Activated T-cell treated with anti-CD3 and anti-CD28 coated beads, Interleukin-2, amount 50 U/mL, for 24 hours (primary cell): ENCODE measurements at regions not wholly inside any gene's neighbourhood (a gene's known extent, or its start where the extent isn't known, plus 50 kb on each side); places are given as distances from the start of the nearest gene placed in this dataset.

Source experiments
- DNase-seq: peaks from one replicate; pipeline ENCODE4 v3.0.0-alpha.2; 2020
- H3K27ac Mint-ChIP-seq: 2 replicates; pipeline ENCODE4 v1.8.0; 2020; ENCODE audit warnings: mild to moderate bottlenecking, mixed read lengths
- H3K27me3 Mint-ChIP-seq: 2 replicates; pipeline ENCODE4 v1.8.0; 2020; ENCODE audit warnings: mixed read lengths
- H3K36me3 Mint-ChIP-seq: 2 replicates; pipeline ENCODE4 v1.8.0; 2020; ENCODE audit warnings: low read depth, mixed read lengths
- H3K4me1 Mint-ChIP-seq: 2 replicates; pipeline ENCODE4 v1.8.0; 2020; ENCODE audit warnings: low read depth, mixed read lengths
- H3K4me3 Mint-ChIP-seq: 2 replicates; pipeline ENCODE4 v1.8.0; 2020; ENCODE audit warnings: mild to moderate bottlenecking, moderate library complexity, mixed read lengths
- H3K9me3 Mint-ChIP-seq: 2 replicates; pipeline ENCODE4 v1.8.0; 2020; ENCODE audit warnings: mixed read lengths

GRCh38 chr2:209321076-209321475 is 102.8 kb upstream of the MAP2 start:
- no peaks in the 10 kb centered on the region for H3K36me3 Mint-ChIP-seq
- no peaks in the 10 kb centered on the region for H3K27me3 Mint-ChIP-seq
- no peaks in the 10 kb centered on the region for H3K9me3 Mint-ChIP-seq
- no peak overlapping the region for H3K27ac Mint-ChIP-seq
- H3K4me1 Mint-ChIP-seq = no peaks in the 10 kb centered on the region
- no peak for DNase-seq
- H3K4me3 Mint-ChIP-seq = no peak overlapping the region

GRCh38 chr2:209321581-209321980 is 102.3 kb upstream of the MAP2 start:
- H3K27ac Mint-ChIP-seq = no peak overlapping the region
- H3K9me3 Mint-ChIP-seq = no peaks in the 10 kb centered on the region
- no peak for DNase-seq
- no peaks in the 10 kb centered on the region for H3K4me1 Mint-ChIP-seq
- no peak overlapping the region for H3K4me3 Mint-ChIP-seq
- no peaks in the 10 kb centered on the region for H3K36me3 Mint-ChIP-seq
- H3K27me3 Mint-ChIP-seq = no peaks in the 10 kb centered on the region

- Mint-ChIP-seq H3K4me1 (no peaks in the 10 kb centered on the region), H3K27ac (no peak overlapping the region), H3K36me3 (no peaks in the 10 kb centered on the region), H3K27me3 (no peaks in the 10 kb centered on the region), H3K9me3 (no peaks in the 10 kb centered on the region), H3K4me3 (no peak overlapping the region)
- no peak for DNase-seq
Observed at GRCh38 chr2:209322041-209322440, 101.8 kb upstream of the MAP2 start.

GRCh38 chr2:209322905-209323512 is 100.8 kb upstream of the MAP2 start:
- Mint-ChIP-seq H3K27me3 (no peaks in the 10 kb centered on the region), H3K27ac (no peak overlapping the region), H3K9me3 (no peaks in the 10 kb centered on the region), H3K4me1 (no peaks in the 10 kb centered on the region), H3K36me3 (no peaks in the 10 kb centered on the region), H3K4me3 (no peak overlapping the region)
- DNase-seq = no peak

- Mint-ChIP-seq H3K4me3 (no peak overlapping the region), H3K27ac (no peak overlapping the region), H3K27me3 (no peaks in the 10 kb centered on the region), H3K9me3 (no peaks in the 10 kb centered on the region), H3K36me3 (no peaks in the 10 kb centered on the region), H3K4me1 (no peaks in the 10 kb centered on the region)
- DNase-seq = no peak
Observed at GRCh38 chr2:209323738-209324137, 100.1 kb upstream of the MAP2 start.

GRCh38 chr2:209324281-209324680 is 99.6 kb upstream of the MAP2 start:
- DNase-seq = no peak
- Mint-ChIP-seq H3K36me3 (no peaks in the 10 kb centered on the region), H3K27me3 (no peaks in the 10 kb centered on the region), H3K9me3 (no peaks in the 10 kb centered on the region), H3K4me3 (no peak overlapping the region), H3K27ac (no peak overlapping the region), H3K4me1 (no peaks in the 10 kb centered on the region)

GRCh38 chr2:209331291-209331844 is 92.5 kb upstream of the MAP2 start:
- no peak for DNase-seq
- no peaks in the 10 kb centered on the region for H3K27me3 Mint-ChIP-seq
- no peak overlapping the region for H3K27ac Mint-ChIP-seq
- H3K4me1 Mint-ChIP-seq = no peaks in the 10 kb centered on the region
- no peaks in the 10 kb centered on the region for H3K9me3 Mint-ChIP-seq
- no peaks in the 10 kb centered on the region for H3K36me3 Mint-ChIP-seq
- H3K4me3 Mint-ChIP-seq = no peak overlapping the region

GRCh38 chr2:209334188-209335017 is 89.4 kb upstream of the MAP2 start:
- H3K4me1 Mint-ChIP-seq = no peaks in the 10 kb centered on the region
- H3K9me3 Mint-ChIP-seq = no peaks in the 10 kb centered on the region
- no peak overlapping the region for H3K4me3 Mint-ChIP-seq
- H3K36me3 Mint-ChIP-seq = no peaks in the 10 kb centered on the region
- no peaks in the 10 kb centered on the region for H3K27me3 Mint-ChIP-seq
- DNase-seq = peak; percentile 35
- H3K27ac Mint-ChIP-seq = no peak overlapping the region

GRCh38 chr2:209340522-209340921 is 83.3 kb upstream of the MAP2 start:
- DNase-seq = no peak
- Mint-ChIP-seq H3K4me3 (no peak overlapping the region), H3K27me3 (peaks cover 3% of the 10 kb centered on the region), H3K36me3 (no peaks in the 10 kb centered on the region), H3K9me3 (no peaks in the 10 kb centered on the region), H3K4me1 (no peaks in the 10 kb centered on the region), H3K27ac (no peak overlapping the region)

GRCh38 chr2:209344349-209344748 is 79.5 kb upstream of the MAP2 start:
- Mint-ChIP-seq H3K27me3 (peaks cover 3% of the 10 kb centered on the region), H3K4me1 (no peaks in the 10 kb centered on the region), H3K36me3 (no peaks in the 10 kb centered on the region), H3K4me3 (no peak overlapping the region), H3K27ac (no peak overlapping the region), H3K9me3 (no peaks in the 10 kb centered on the region)
- DNase-seq = no peak

- DNase-seq = no peak
- Mint-ChIP-seq H3K4me1 (no peaks in the 10 kb centered on the region), H3K4me3 (no peak overlapping the region), H3K36me3 (no peaks in the 10 kb centered on the region), H3K27ac (no peak overlapping the region), H3K9me3 (no peaks in the 10 kb centered on the region), H3K27me3 (no peaks in the 10 kb centered on the region)
Observed at GRCh38 chr2:209348433-209348832, 75.4 kb upstream of the MAP2 start.

- H3K9me3 Mint-ChIP-seq = no peaks in the 10 kb centered on the region
- no peak overlapping the region for H3K27ac Mint-ChIP-seq
- DNase-seq = no peak
- no peaks in the 10 kb centered on the region for H3K4me1 Mint-ChIP-seq
- H3K36me3 Mint-ChIP-seq = no peaks in the 10 kb centered on the region
- H3K27me3 Mint-ChIP-seq = no peaks in the 10 kb centered on the region
- no peak overlapping the region for H3K4me3 Mint-ChIP-seq
Observed at GRCh38 chr2:209351636-209352035, 72.2 kb upstream of the MAP2 start.

GRCh38 chr2:209358992-209359391 is 64.9 kb upstream of the MAP2 start:
- no peak for DNase-seq
- H3K36me3 Mint-ChIP-seq = no peaks in the 10 kb centered on the region
- no peaks in the 10 kb centered on the region for H3K4me1 Mint-ChIP-seq
- no peak overlapping the region for H3K4me3 Mint-ChIP-seq
- no peaks in the 10 kb centered on the region for H3K9me3 Mint-ChIP-seq
- no peak overlapping the region for H3K27ac Mint-ChIP-seq
- H3K27me3 Mint-ChIP-seq = no peaks in the 10 kb centered on the region

GRCh38 chr2:209367075-209367747 is 56.6 kb upstream of the MAP2 start:
- DNase-seq = no peak
- no peaks in the 10 kb centered on the region for H3K9me3 Mint-ChIP-seq
- H3K27me3 Mint-ChIP-seq = no peaks in the 10 kb centered on the region
- no peaks in the 10 kb centered on the region for H3K4me1 Mint-ChIP-seq
- H3K36me3 Mint-ChIP-seq = no peaks in the 10 kb centered on the region
- H3K27ac Mint-ChIP-seq = no peak overlapping the region
- H3K4me3 Mint-ChIP-seq = no peak overlapping the region

GRCh38 chr2:209368406-209368805 is 55.4 kb upstream of the MAP2 start:
- Mint-ChIP-seq H3K4me3 (no peak overlapping the region), H3K27ac (no peak overlapping the region), H3K4me1 (no peaks in the 10 kb centered on the region), H3K27me3 (no peaks in the 10 kb centered on the region), H3K36me3 (no peaks in the 10 kb centered on the region), H3K9me3 (peaks cover 4% of the 10 kb centered on the region)
- DNase-seq = no peak
